Lung (tissue), 11 donors: ENCODE measurements at regions not wholly inside any gene's neighbourhood (a gene's known extent, or its start where the extent isn't known, plus 50 kb on each side); places are given as distances from the start of the nearest gene placed in this dataset.

ENCODE experiments used
- ATAC-seq: fragments of 200-7000 bp; cut with Tn5 transposase; one replicate; pipeline ENCODE4 v1.9.1; 2020; ENCODE audit warnings: moderate number of reproducible peaks; ENCODE audit not compliant: insufficient read depth, low FRiP score
- DNase-seq, 3 donors: peaks; one replicate each; pipeline ENCODE4 v3.0.0-alpha.2; 2013 to 2017
- H3K27ac ChIP-seq, 2 donors: one replicate each; pipeline ENCODE4 v1.5.1; 2013; ENCODE audit warnings: mild to moderate bottlenecking in 2 of 2, moderate library complexity in 2 of 2, control low read depth in 1 of 2, inconsistent platforms in 1 of 2, low read depth in 1 of 2, low read length in 1 of 2
- H3K27me3 ChIP-seq, 3 donors: one replicate each; pipeline ENCODE4 v1.5.1; 2013; ENCODE audit warnings: low read length in 2 of 3; ENCODE audit not compliant: control insufficient read depth in 3 of 3, insufficient read depth in 3 of 3
- H3K36me3 ChIP-seq, 4 donors: one replicate each; pipeline ENCODE4 v1.5.1; 2013; ENCODE audit warnings: low read length in 4 of 4, mild to moderate bottlenecking in 1 of 4, moderate library complexity in 1 of 4; ENCODE audit not compliant: control insufficient read depth in 4 of 4, insufficient read depth in 4 of 4
- H3K4me1 ChIP-seq, 5 donors: one replicate each; pipeline ENCODE4 v1.5.1; 2013; ENCODE audit warnings: low read length in 5 of 5, mild to moderate bottlenecking in 2 of 5, moderate library complexity in 1 of 5; ENCODE audit not compliant: control insufficient read depth in 5 of 5, insufficient read depth in 5 of 5
- H3K4me3 ChIP-seq: one replicate; pipeline ENCODE4 v1.5.1; 2013; ENCODE audit warnings: mild to moderate bottlenecking, control low read depth, moderate library complexity
- H3K9ac ChIP-seq, 2 donors: one replicate each; pipeline ENCODE4 v1.5.1; 2013; ENCODE audit warnings: low read length in 2 of 2, control low read depth in 1 of 2; ENCODE audit not compliant: insufficient read depth in 1 of 2
- H3K9me3 ChIP-seq, 4 donors: one replicate each; pipeline ENCODE4 v1.5.1; 2013; ENCODE audit warnings: low read length in 3 of 4, mild to moderate bottlenecking in 1 of 4, moderate library complexity in 1 of 4; ENCODE audit not compliant: control insufficient read depth in 4 of 4, insufficient read depth in 3 of 4
- CTCF ChIP-seq: IDR thresholded peaks from 2 replicates; pipeline ENCODE4 v1.5.1; 2012; ENCODE audit warnings: mild to moderate bottlenecking; ENCODE audit errors: control extremely low read depth, extremely low read depth
- WGBS, 2 donors: extraction: QIAGEN DNeasy Blood & Tissue Kit; methylation state at CpG; one replicate each; pipeline ENCODE4 v1.1.7; 2013; 5-methylcytosine and 5-hydroxymethylcytosine counted together
- donor health status: control.
- donor health status: control.
- donor health status: Bipolar disorder and iron deficiency.
- donor health status: healthy.
- donor health status: DM: yes; HTN: yes; CAD: no.

GRCh38 chr11:112626731-112627130, 334.5 kb upstream of the NCAM1 start:
- H3K27ac ChIP-seq: no peak overlapping the region
- WGBS, 2 donors: 78 to 86% methylated on average over 1 of the region's 1 CpG
- H3K4me3 ChIP-seq: no peak overlapping the region
- H3K4me1 ChIP-seq: peaks cover 0 to 3% (median 0%) of the 10 kb centered on the region in 5 donors
- no peak for TF ChIP-seq CTCF
- ATAC-seq (no peak), DNase-seq (no peak)
- peaks cover 0 to 15% (median 11%) of the 10 kb centered on the region in 3 donors for H3K27me3 ChIP-seq
- H3K9me3 ChIP-seq: peaks cover 0 to 1% (median 0%) of the 10 kb centered on the region in 4 donors
- no peaks in the 10 kb centered on the region for H3K36me3 ChIP-seq
- H3K9ac ChIP-seq: no peak overlapping the region

- 66 to 89% methylated on average over 2 of the region's 2 CpGs for WGBS, 2 donors
- DNase-seq (no peak), ATAC-seq (no peak)
- no peak overlapping the region for H3K27ac ChIP-seq
- no peak overlapping the region for H3K9ac ChIP-seq
- H3K27me3 ChIP-seq: peaks cover 0 to 16% (median 15%) of the 10 kb centered on the region in 3 donors
- no peak overlapping the region for H3K4me3 ChIP-seq
- H3K9me3 ChIP-seq: no peaks in the 10 kb centered on the region
- no peaks in the 10 kb centered on the region for H3K36me3 ChIP-seq
- peaks cover 0 to 3% (median 0%) of the 10 kb centered on the region in 5 donors for H3K4me1 ChIP-seq
- no peak for TF ChIP-seq CTCF
Measured at GRCh38 chr11:112627588-112628045, 333.6 kb upstream of the NCAM1 start.

GRCh38 chr11:112628676-112629075, 332.5 kb upstream of the NCAM1 start:
- DNase-seq (no peak), ATAC-seq (no peak)
- Histone ChIP-seq H3K4me1 (peaks cover 0 to 3% (median 0%) of the 10 kb centered on the region in 5 donors), H3K9me3 (no peaks in the 10 kb centered on the region), H3K27me3 (peaks cover 0 to 24% (median 21%) of the 10 kb centered on the region in 3 donors), H3K36me3 (no peaks in the 10 kb centered on the region), H3K4me3 (no peak overlapping the region), H3K9ac (no peak overlapping the region), H3K27ac (no peak overlapping the region)
- 70 to 73% methylated on average over 3 of the region's 3 CpGs for WGBS, 2 donors
- no peak for TF ChIP-seq CTCF

- Histone ChIP-seq H3K9ac (no peak overlapping the region), H3K9me3 (no peaks in the 10 kb centered on the region), H3K4me1 (peaks cover 0 to 4% (median 0%) of the 10 kb centered on the region in 5 donors), H3K4me3 (no peak overlapping the region), H3K36me3 (no peaks in the 10 kb centered on the region), H3K27me3 (peaks cover 0 to 27% (median 24%) of the 10 kb centered on the region in 3 donors), H3K27ac (no peak overlapping the region)
- 89 to 95% methylated on average over 2 of the region's 2 CpGs for WGBS, 2 donors
- TF ChIP-seq CTCF: no peak
- DNase-seq (no peak), ATAC-seq (no peak)
Measured at GRCh38 chr11:112630496-112630895, 330.7 kb upstream of the NCAM1 start.
